Ectodermal cell (in vitro differentiated cells): ENCODE measurements at regions not wholly inside any gene's neighbourhood (a gene's known extent, or its start where the extent isn't known, plus 50 kb on each side); places are given as distances from the start of the nearest gene placed in this dataset.

Experiments
- H3K27ac ChIP-seq: 2 replicates; pipeline ENCODE4 v1.7.0; 2013; ENCODE audit warnings: mild to moderate bottlenecking, low read depth, low read length; ENCODE audit not compliant: insufficient read depth, poor library complexity, severe bottlenecking
- H3K27me3 ChIP-seq: 2 replicates; pipeline ENCODE4 v1.7.0; 2013; ENCODE audit warnings: mild to moderate bottlenecking, low read length; ENCODE audit not compliant: insufficient read depth, control insufficient read depth, poor library complexity, severe bottlenecking
- H3K36me3 ChIP-seq: one replicate; pipeline ENCODE4 v1.7.0; 2013; ENCODE audit warnings: low read length; ENCODE audit not compliant: control insufficient read depth, insufficient read depth
- H3K4me1 ChIP-seq: one replicate; pipeline ENCODE4 v1.7.0; 2013; ENCODE audit warnings: low read length; ENCODE audit not compliant: control insufficient read depth, insufficient read depth
- H3K4me3 ChIP-seq: 2 replicates; pipeline ENCODE4 v1.7.0; 2013; ENCODE audit warnings: low read depth, low read length, control low read depth; ENCODE audit not compliant: insufficient read depth
- H3K9me3 ChIP-seq: 2 replicates; pipeline ENCODE4 v1.7.0; 2013; ENCODE audit warnings: mild to moderate bottlenecking, low read length, moderate library complexity; ENCODE audit not compliant: control insufficient read depth
- WGBS, 2 experiments: methylation state at CpG; one replicate each; pipeline ENCODE4 v1.1.7; 2013; ENCODE audit warnings: missing lambda C conversion rate in 2 of 2; 5-methylcytosine and 5-hydroxymethylcytosine counted together

DNA sequence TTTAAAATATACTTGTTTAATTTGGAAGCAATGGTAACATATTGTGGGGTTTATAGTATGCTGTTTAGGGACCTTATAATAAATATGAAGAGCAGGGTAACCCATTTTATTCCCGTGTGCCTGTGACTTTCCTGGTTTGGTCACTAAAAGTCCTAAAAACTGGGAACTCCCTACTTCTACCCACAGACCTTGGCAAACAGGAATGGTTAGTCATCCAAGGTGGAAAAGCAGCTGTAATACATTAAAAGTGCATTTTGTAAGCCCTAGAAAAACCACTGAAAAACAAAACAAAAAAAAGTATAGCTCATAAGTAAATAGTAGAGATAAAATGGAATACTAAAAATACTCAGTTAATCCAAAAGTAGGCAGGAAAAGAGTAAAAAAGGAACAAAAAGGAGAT, 538.9 kb downstream of the LMO4 start:
- no peaks in the 10 kb centered on the region for H3K27me3 ChIP-seq
- H3K27ac ChIP-seq, result no peak overlapping the region
- no peak overlapping the region for H3K4me3 ChIP-seq
- no peaks in the 10 kb centered on the region for H3K4me1 ChIP-seq
- no peaks in the 10 kb centered on the region for H3K9me3 ChIP-seq
- WGBS, 2 experiments, result 88 to 100% methylated on average over 1 of the region's 1 CpG
- H3K36me3 ChIP-seq, result no peaks in the 10 kb centered on the region

GRCh38 chr1:87869567-87869966, 540.9 kb downstream of the LMO4 start:
- H3K27ac ChIP-seq, result no peak overlapping the region
- H3K36me3 ChIP-seq, result no peaks in the 10 kb centered on the region
- no peaks in the 10 kb centered on the region for H3K9me3 ChIP-seq
- H3K4me1 ChIP-seq, result no peaks in the 10 kb centered on the region
- WGBS, 2 experiments, result 95 to 98% methylated on average over 1 of the region's 1 CpG
- no peak overlapping the region for H3K4me3 ChIP-seq
- no peaks in the 10 kb centered on the region for H3K27me3 ChIP-seq

GRCh38 chr1:87872189-87872588, 543.5 kb downstream of the LMO4 start:
- Histone ChIP-seq H3K27ac (no peak overlapping the region), H3K4me3 (no peak overlapping the region), H3K27me3 (no peaks in the 10 kb centered on the region), H3K36me3 (no peaks in the 10 kb centered on the region), H3K4me1 (no peaks in the 10 kb centered on the region), H3K9me3 (no peaks in the 10 kb centered on the region)
- WGBS, 2 experiments, result 84 to 91% methylated on average over 2 of the region's 2 CpGs

DNA sequence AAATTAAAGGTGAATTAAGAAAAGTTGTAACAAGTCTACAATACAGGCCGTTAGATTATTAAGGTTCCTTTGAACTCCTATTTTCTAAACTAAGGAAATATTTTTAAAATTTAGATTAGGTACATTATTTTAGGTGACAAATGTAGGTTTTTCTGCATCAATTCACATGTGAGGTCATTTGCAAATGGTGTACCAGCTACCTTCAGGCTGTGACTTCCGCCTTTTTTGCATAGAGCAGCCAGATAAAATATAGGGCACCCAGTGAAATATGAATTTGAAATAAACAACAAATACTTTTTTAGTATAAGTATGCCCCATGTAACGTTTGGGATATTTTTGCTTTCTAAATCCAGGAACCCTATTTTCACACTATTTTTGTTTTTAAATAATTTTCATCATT, 544.0 kb downstream of the LMO4 start:
- H3K4me1 ChIP-seq, result no peaks in the 10 kb centered on the region
- H3K27me3 ChIP-seq, result no peaks in the 10 kb centered on the region
- H3K4me3 ChIP-seq, result no peak overlapping the region
- no peaks in the 10 kb centered on the region for H3K36me3 ChIP-seq
- 93 to 100% methylated on average over 1 of the region's 3 CpGs for WGBS, 2 experiments
- H3K27ac ChIP-seq, result no peak overlapping the region
- H3K9me3 ChIP-seq, result no peaks in the 10 kb centered on the region

DNA sequence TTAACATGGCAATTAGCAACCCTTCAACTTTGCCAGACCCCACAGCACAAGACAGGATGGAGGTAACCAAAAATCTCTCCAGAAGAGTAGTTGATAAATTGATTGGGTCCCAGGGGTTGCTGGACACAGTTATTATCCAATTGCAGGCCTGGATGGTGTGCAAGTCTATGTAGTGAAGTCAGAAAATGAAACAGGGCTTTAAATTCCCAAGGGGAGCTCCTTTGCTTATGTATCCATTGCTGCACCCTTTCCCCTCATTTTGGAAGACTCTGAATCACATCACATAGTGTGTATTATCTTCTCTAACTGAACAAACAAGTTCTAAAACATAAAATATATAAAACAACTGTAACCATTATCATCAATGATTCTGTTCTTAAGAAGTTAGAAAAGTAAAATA, 550.2 kb downstream of the LMO4 start:
- Histone ChIP-seq H3K27me3 (no peaks in the 10 kb centered on the region), H3K36me3 (no peaks in the 10 kb centered on the region), H3K4me3 (no peak overlapping the region), H3K27ac (no peak overlapping the region), H3K9me3 (no peaks in the 10 kb centered on the region), H3K4me1 (no peaks in the 10 kb centered on the region)

- Histone ChIP-seq H3K36me3 (no peaks in the 10 kb centered on the region), H3K27ac (no peak overlapping the region), H3K4me3 (no peak overlapping the region), H3K9me3 (no peaks in the 10 kb centered on the region), H3K27me3 (no peaks in the 10 kb centered on the region), H3K4me1 (no peaks in the 10 kb centered on the region)
- WGBS, 2 experiments, result 81 to 92% methylated on average over 3 to 5 of the region's 5 CpGs
Measured at GRCh38 chr1:87880098-87880760, 551.5 kb downstream of the LMO4 start.

GRCh38 chr1:87880764-87881163, 552.1 kb downstream of the LMO4 start:
- Histone ChIP-seq H3K9me3 (no peaks in the 10 kb centered on the region), H3K27ac (no peak overlapping the region), H3K27me3 (no peaks in the 10 kb centered on the region), H3K4me1 (no peaks in the 10 kb centered on the region), H3K4me3 (no peak overlapping the region), H3K36me3 (no peaks in the 10 kb centered on the region)
- 95 to 96% methylated on average over 3 of the region's 3 CpGs for WGBS, 2 experiments

DNA sequence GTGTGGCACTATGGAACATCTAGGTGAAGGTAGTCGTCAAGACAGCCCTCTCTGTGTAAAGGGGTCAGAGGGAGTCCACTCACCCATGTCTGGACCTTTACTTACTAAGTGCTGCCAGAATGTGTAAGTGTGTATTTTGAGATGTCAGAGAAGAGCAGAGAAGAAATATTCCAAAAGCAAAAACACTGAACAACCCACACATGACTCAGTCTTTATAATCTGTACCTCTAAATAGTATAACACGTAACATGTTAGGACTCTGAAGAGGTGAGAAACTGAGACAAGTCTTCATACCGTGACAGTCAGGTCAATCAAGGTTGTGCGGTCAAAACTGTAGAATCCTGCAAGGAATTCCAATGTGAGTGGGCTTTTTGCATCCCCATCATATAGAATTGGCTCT, 555.2 kb downstream of the LMO4 start:
- H3K27ac ChIP-seq, result no peak overlapping the region
- 95% methylated on average over 4 of the region's 4 CpGs for WGBS, 2 experiments
- H3K36me3 ChIP-seq, result no peaks in the 10 kb centered on the region
- H3K9me3 ChIP-seq, result no peaks in the 10 kb centered on the region
- H3K4me3 ChIP-seq, result no peak overlapping the region
- no peaks in the 10 kb centered on the region for H3K27me3 ChIP-seq
- H3K4me1 ChIP-seq, result no peaks in the 10 kb centered on the region

GRCh38 chr1:87884581-87884980, 555.9 kb downstream of the LMO4 start:
- Histone ChIP-seq H3K4me3 (no peak overlapping the region), H3K27ac (no peak overlapping the region), H3K36me3 (no peaks in the 10 kb centered on the region), H3K9me3 (no peaks in the 10 kb centered on the region), H3K4me1 (no peaks in the 10 kb centered on the region), H3K27me3 (no peaks in the 10 kb centered on the region)
- WGBS, 2 experiments, result 87 to 97% methylated on average over 7 of the region's 7 CpGs

- no peak overlapping the region for H3K27ac ChIP-seq
- no peak overlapping the region for H3K4me3 ChIP-seq
Measured at GRCh38 chr1:87885278-87886025, 556.8 kb downstream of the LMO4 start.

More at GRCh38 chr1:87885278-87886025, 556.8 kb downstream of the LMO4 start:
- H3K9me3 ChIP-seq, result no peaks in the 10 kb centered on the region
- H3K4me1 ChIP-seq, result no peaks in the 10 kb centered on the region
- H3K36me3 ChIP-seq, result no peaks in the 10 kb centered on the region
- 87 to 99% methylated on average over 3 to 4 of the region's 4 CpGs for WGBS, 2 experiments
- no peaks in the 10 kb centered on the region for H3K27me3 ChIP-seq
